Fibroblast of the aortic adventitia (primary cell): ENCODE measurements at regions not wholly inside any gene's neighbourhood (a gene's known extent, or its start where the extent isn't known, plus 50 kb on each side); places are given as distances from the start of the nearest gene placed in this dataset.

Experiments used
- DNase-seq: peaks from one replicate; pipeline ENCODE4 v3.0.0-alpha.2; 2010; ENCODE audit warnings: low read depth
- H3K4me3 ChIP-seq: 2 replicates; pipeline ENCODE4 v1.5.1; 2011; ENCODE audit warnings: low read depth, mild to moderate bottlenecking, control low read depth, low read length, moderate library complexity
- CTCF ChIP-seq: IDR thresholded peaks from 2 replicates; pipeline ENCODE4 v1.5.1; 2011; ENCODE audit warnings: mild to moderate bottlenecking, low read length, control low read depth, inconsistent platforms; ENCODE audit not compliant: insufficient read depth

GRCh38 chr9:26313108-26313507, 579.5 kb downstream of the CAAP1 start:
- H3K4me3 ChIP-seq, result no peak overlapping the region
- DNase-seq, result no peak
- TF ChIP-seq CTCF, result no peak

- DNase-seq, result no peak
- no peak for TF ChIP-seq CTCF
- H3K4me3 ChIP-seq, result no peak overlapping the region
Observed at GRCh38 chr9:26311463-26311995, 581.1 kb downstream of the CAAP1 start.

- TF ChIP-seq CTCF, result no peak
- DNase-seq, result peak; percentile 32
- H3K4me3 ChIP-seq, result no peak overlapping the region
Observed at GRCh38 chr9:26310294-26310693, 582.3 kb downstream of the CAAP1 start.

- no peak for TF ChIP-seq CTCF
- H3K4me3 ChIP-seq, result no peak overlapping the region
- DNase-seq, result no peak
Observed at GRCh38 chr9:26308328-26308727, 584.3 kb downstream of the CAAP1 start.

- no peak overlapping the region for H3K4me3 ChIP-seq
- no peak for DNase-seq
- TF ChIP-seq CTCF, result no peak
Observed at GRCh38 chr9:26301659-26302058, 590.9 kb downstream of the CAAP1 start.

- no peak overlapping the region for H3K4me3 ChIP-seq
- no peak for DNase-seq
- TF ChIP-seq CTCF, result no peak
Observed at GRCh38 chr9:26301046-26301445, 591.6 kb downstream of the CAAP1 start.

GRCh38 chr9:26296910-26297572, 595.6 kb downstream of the CAAP1 start:
- peak; percentile 39 for DNase-seq
- no peak overlapping the region for H3K4me3 ChIP-seq
- TF ChIP-seq CTCF, result no peak
